ENCODE measurements at regions not wholly inside any gene's neighbourhood (a gene's known extent, or its start where the extent isn't known, plus 50 kb on each side); places are given as distances from the start of the nearest gene placed in this dataset.
"Not testable (repeated sequence)": the region's sequence is repeated elsewhere in the genome, so short reads cannot be mapped to it uniquely, and the experiment has no call there.

DNA sequence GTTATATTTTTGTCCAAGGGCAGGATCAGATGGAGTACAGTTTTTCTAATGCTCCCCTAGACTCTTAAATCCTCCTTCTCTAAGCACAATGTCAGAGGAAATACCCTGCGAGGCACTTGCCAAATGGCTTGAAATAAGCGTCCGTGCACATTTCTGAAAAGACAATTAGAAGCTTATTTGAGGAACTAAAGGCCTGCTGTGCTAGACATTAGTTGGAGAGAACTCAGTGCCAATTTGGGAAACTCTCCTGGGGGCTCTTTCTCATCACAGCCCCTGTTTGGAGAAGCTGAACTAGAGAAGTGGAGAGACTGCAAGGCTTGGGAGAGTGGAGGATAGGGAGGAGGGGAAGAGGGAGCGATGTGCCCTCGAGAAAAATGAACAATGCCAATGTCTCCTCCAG lies 247.6 kb upstream of the C2CD4B start:
- DNase-seq (ENCODE audit: low read depth) = no peak

DNA sequence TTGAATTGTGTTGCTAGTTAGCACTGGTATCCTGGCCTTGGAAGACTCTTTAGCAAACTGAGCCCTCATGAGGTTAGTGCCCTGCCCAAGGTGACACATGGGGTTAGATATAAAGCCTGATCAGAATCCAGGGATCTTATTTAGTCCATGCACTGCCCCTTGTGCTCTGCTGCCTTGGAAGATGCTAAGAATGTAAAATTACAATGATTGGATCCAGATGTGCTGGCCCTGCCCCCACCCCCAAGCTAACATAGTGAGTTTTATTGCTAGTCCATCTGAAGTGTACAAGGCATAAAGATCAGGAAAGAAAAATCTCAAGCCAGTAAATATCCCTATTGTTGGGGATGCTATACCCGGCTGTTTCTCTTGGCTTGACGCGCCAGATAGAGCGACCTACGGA lies 248.1 kb upstream of the C2CD4B start:
- DNase-seq (ENCODE audit: low read depth) = no peak

- DNase-seq (ENCODE audit: low read depth) = no peak
These were observed 248.7 kb upstream of the C2CD4B start for GRCh38 chr15:62413786-62414185.

DNA sequence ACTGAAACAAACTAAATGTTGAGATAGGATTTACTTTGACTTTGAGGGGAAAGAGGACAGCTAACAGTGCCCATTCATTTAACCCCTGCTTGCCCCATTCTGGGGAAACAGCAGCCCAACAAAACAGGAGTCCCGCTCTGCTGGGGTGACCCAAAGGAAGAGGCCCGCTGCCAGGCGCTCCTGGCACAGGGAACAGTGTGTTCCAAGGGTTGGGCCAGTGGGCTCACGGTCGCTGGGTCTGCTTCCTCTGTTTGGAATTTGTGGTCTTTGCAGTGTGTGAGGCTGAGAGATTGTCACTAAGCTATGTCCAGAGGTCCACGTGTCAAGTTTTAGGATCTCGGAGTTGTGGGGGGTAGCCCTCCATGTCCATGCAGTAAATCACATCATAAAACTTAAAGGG lies 250.4 kb upstream of the C2CD4B start:
- DNase-seq (ENCODE audit: low read depth) = no peak

DNA sequence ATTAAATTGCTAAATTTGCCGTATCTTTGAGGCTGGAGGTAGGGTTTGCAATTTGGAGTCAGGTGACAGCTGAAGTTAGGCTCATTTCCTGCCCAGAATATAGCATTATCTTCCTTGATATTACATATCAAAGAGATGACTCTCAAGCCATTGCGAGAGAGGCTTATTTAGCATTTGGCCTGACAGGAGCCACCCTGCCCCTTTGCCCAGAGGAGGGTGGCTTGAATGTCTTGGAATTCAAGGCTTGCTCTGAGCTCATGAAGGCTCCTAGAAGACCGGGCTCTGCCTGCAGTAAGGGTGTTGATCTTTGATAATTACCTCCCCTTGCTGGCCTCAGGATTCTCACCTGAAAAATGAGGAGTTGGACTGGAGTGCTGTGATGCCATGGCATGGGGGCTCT lies 251.4 kb upstream of the C2CD4B start:
- no peak for DNase-seq (ENCODE audit: low read depth)

DNA sequence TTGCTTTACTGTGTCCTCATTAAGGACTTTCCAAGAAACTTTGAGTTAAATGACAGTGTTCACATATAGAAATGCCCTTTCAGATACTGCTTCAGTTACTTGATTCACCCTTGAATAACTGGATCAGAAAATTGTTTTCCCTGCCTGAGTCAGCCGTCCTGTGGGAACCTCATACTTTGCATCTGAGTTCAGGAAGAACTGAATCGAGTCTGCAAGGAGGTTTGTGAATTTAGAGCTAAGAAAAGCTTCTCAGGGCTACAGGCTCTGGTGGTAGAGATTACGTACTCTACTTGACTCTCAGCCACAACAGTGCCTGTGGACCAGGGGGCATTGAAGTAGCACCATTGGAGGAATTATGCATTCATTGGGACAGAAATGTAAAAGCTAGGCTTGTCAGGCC lies 252.4 kb upstream of the C2CD4B start:
- DNase-seq (ENCODE audit: low read depth) = no peak

DNA sequence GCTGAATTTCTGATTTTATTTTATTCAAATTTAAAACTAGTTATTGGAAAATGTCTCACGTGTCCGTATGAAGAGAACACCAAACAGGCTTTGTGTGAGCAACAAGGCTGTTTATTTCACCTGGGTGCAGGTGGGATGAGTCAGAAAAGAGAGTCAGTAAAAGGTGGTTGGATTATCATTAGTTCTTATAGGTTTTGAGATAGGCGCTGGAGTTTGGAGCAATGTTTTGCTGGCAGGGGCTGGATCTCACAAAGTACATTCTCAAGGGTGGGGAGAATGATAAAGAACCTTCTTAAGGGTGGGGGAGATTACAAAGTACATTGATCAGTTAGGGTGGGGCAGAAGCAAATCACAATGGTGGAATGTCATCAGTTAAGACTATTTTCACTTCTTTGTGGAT lies 253.4 kb upstream of the C2CD4B start:
- DNase-seq (ENCODE audit: low read depth) = not testable (repeated sequence)

DNA sequence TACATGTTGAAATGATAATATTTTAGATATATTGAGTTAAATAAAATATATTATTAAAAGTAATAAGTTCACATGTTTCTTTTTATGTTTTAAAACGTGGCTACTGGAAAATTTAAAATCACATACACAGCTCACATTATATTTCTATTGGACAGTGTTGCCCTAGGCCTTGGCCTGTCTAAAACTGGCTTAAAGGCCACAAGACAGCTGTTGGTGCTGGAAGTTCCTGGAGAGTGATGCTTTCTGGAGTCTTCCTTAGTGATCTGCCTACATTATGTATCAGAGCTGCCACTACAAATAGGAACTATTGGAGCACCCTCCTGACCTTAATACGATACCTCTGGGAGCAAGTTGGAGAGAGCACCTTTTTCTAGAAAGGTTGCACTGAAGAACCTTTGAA lies 254.1 kb upstream of the C2CD4B start:
- no peak for DNase-seq (ENCODE audit: low read depth)

- not testable (repeated sequence) for DNase-seq (ENCODE audit: low read depth)
These were observed 255.3 kb upstream of the C2CD4B start for GRCh38 chr15:62420371-62420770.

DNA sequence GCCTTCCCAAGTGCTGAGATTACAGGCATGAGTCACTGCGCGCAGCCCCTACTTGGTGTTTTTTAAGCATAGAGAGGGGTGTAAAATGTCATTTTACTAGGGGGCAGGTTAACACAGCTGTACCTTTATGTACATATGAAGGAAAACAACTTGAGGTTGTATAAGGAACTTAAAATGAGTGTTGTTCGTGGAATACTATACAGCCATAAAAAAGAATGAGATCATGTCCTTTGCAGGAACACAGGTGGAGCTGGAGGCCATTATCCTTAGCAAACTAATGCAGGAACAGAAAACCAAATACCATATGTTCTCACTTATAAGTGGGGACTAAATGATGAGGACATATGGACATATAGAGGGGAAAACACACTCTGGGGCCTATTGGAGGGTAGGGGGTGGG lies 256.2 kb upstream of the C2CD4B start:
- DNase-seq (ENCODE audit: low read depth) = no peak

DNA sequence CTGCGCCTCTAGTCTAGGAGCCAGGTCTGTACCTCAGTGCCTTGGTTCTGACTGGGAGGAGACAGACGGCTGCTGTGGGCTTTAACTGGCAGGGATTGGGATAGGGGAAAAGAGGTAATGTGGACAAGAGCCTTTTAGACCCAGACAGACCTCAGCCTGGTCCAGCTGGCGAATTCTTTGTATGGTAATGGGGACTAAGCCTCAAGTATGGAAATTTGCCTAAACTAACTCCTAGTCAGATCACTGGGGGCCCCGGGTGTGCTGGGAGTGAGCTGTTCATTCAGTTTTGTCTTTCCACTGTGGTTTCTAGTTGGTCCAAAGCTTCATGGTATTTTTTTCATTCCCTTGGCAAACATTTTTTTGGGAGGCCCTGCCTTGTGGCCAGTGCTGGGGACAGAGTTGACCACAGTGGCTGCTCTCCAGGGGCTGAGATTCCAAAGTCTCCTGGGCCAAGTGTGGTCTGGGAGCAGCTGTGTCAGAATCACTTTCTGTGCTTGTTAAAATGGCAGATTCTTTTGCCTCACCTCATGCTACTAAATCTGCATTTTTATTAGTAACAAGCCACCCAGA lies 261.4 kb upstream of the C2CD4B start:
- DNase-seq (ENCODE audit: low read depth) = no peak

- DNase-seq (ENCODE audit: low read depth) = no peak
These were observed 263.2 kb upstream of the C2CD4B start for GRCh38 chr15:62428259-62428658.

GRCh38 chr15:62428851-62429598 lies 263.9 kb upstream of the C2CD4B start:
- DNase-seq (ENCODE audit: low read depth) = no peak

GRCh38 chr15:62430056-62430455 lies 265.0 kb upstream of the C2CD4B start:
- DNase-seq (ENCODE audit: low read depth) = no peak

DNA sequence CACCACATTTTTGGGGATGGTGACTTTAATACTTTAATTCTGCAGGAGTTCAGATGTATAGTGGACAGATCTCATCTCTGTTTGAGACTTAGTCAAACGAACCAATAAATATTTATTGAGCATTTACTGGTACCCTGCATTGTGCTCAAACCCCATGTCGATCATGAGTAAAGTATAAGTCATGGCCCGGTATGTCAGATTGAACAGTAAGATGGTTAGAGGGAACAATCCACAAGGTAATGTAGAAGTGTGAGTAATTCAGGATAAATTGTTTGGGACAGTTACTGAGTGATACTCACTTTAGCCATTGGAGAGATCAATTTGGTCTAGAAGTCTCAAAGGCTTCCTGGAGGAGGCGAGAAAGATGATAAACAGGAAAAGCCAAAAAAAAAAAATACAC lies 265.5 kb upstream of the C2CD4B start:
- DNase-seq (ENCODE audit: low read depth) = no peak

DNA sequence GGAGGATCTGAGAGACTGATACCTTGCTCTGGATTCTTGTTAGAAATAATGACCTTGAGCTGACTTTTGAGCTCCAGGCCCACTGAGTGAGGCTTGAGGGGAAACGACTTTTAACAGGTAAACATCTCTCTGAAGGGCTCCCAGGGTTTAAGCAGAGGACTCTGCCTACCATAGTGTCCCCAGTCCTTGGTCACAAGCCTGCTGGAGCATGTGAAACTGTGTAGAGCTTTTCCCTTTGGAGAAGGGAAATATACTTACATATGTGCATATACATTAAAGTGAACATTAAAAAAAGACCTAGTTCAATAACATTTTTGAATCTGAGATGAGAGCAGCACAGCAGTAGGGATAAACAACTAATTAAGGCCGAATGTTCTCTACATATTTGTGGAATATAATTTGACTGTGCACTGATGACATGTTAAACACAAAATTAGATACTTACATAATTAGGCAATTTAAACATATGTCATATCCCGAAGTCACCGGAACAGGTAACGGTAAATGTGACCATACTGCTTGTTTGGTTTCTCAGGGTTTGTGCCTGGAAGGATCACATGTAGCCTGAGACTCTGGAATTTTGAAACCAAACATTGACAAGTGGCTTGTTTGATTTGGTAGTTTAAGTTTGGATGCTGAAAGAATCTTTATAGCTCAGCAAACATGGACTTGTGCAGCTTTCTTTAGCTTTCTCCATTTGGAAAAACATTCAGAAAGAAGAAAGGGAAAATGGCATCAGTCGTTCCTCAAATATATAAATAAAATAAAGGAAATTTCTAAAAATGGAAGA lies 266.1 kb upstream of the C2CD4B start:
- no peak for DNase-seq (ENCODE audit: low read depth)

DNA sequence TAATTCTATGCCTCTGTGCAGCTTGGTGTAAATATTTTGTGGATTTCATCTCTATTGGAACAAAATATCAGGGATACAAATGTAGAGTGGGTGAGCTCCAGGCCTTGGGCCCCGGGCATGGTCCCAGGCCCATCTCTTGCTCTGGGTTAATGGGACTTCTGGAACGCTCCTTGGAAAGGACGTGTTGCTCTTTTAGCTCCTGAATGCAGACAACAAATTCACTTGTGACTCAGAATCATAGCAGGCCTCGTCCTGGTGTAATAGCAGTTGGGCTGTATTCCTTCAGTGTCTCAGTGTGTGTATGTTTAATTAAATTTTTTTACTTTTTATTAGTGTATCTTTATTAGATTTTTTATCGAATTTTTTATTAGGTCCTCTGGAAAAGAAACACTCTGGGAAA lies 266.7 kb upstream of the C2CD4B start:
- DNase-seq (ENCODE audit: low read depth) = no peak

- DNase-seq (ENCODE audit: low read depth) = no peak
These were observed 267.8 kb upstream of the C2CD4B start for GRCh38 chr15:62432702-62433398.

- no peak for DNase-seq (ENCODE audit: low read depth)
These were observed 271.1 kb upstream of the C2CD4B start for GRCh38 chr15:62436235-62436634.

- DNase-seq (ENCODE audit: low read depth) = no peak
These were observed 272.7 kb upstream of the C2CD4B start for GRCh38 chr15:62437753-62438152.

- no peak for DNase-seq (ENCODE audit: low read depth)
These were observed 274.5 kb upstream of the C2CD4B start for GRCh38 chr15:62439543-62440016.

DNA sequence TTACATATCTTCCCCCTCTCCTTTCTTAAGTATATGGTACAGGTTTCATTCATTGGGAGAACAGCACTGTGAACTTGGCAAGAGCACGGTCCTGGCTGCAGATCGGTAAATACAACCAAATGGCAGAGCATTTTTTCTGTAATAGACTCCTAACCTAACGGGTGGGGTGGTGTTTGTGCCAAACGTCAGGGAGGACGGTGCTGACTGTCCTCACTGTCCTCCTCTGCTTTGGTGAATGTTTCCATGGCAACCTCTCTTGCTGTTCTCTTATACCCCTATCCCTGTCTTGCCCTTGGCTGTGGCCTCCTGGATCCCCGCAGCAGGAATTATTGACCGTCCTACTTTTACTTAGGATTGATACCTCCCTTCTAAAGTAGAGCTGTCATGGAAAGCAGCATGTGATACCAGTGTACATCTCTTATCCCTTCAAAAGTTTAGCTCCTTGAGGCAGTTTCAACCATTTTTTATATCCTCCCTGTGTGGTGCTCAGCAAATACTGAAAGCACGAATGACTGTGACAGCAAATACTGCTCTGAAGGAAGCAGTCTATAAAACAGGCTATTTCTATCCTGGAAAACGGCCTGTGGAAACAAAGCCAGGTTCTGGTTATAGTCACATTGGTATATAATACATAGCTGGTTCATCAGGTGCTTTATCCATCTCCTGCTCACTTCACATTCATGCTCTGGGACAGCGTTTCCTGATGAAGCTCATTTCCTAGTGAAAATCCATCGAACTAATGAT lies 275.4 kb upstream of the C2CD4B start:
- no peak for DNase-seq (ENCODE audit: low read depth)

Measured in non-pigmented ciliary epithelial cell (primary cell).